K562 (cell line): ENCODE measurements at regions not wholly inside any gene's neighbourhood (a gene's known extent, or its start where the extent isn't known, plus 50 kb on each side); places are given as distances from the start of the nearest gene placed in this dataset.

ENCODE experiments used
- ATAC-seq: fragments of 200-7000 bp; cut with Tn5 transposase; 3 replicates; pipeline ENCODE4 v1.9.1; 2020; ENCODE audit warnings: moderate library complexity
- BruUV-seq: library from RNA; stranded (reverse); fragments of 400-500 nt; replicated peaks from 2 replicates; lab custom pipeline; 2021; lab: Mats Ljungman, UMichigan
- CTCF ChIA-PET: fragments of 300-600 bp; formaldehyde crosslinking; extraction: SDS; loops from one replicate; lab custom pipeline; 2021; ENCODE audit warnings: low intra/inter-chr PET ratio; lab: Yijun Ruan, JAX
- POLR2A ChIA-PET: fragments of 300-600, 350-650 bp; sonication (Branson Sonifier 250); formaldehyde crosslinking; extraction: SDS; loops from one replicate; lab custom pipeline; 2021; ENCODE audit warnings: antibody characterized with exemption, inconsistent platforms; lab: Yijun Ruan, JAX
- DNase-seq, 4 experiments: peaks; one replicate each; pipeline versions ENCODE4 v3.0.0 to v3.0.0-alpha.2; 2011 to 2018; ENCODE audit warnings: low spot score in 3 of 4, mixed read lengths in 3 of 4; ENCODE audit errors: extremely low read depth in 1 of 4
- FAIRE-seq: peaks from 2 replicates; lab custom pipeline; 2011; peaks lifted over from hg19 to GRCh38; lab: Jason Lieb, UNC
- H2AFZ ChIP-seq: 2 replicates; pipeline ENCODE4 v1.6.0; 2011; ENCODE audit warnings: low read depth, low read length, control low read depth, inconsistent platforms
- H3K27ac ChIP-seq: fragments of 200-600 bp; 3 replicates; pipeline ENCODE4 v1.8.0; 2011; ENCODE audit warnings: low read depth, mild to moderate bottlenecking, control low read depth, inconsistent platforms, low read length, moderate library complexity, mixed read lengths; ENCODE audit errors: extremely low read depth
- H3K27me3 ChIP-seq, 2 experiments: fragments of 300-600 bp in 1 of 2; 2 replicates in 1 of 2; 3 replicates in 1 of 2; pipeline versions ENCODE4 v1.6.0 to v1.8.0; 2011; ENCODE audit warnings: inconsistent platforms in 2 of 2, low read length in 2 of 2, mild to moderate bottlenecking in 1 of 2, mixed read lengths in 1 of 2, moderate library complexity in 1 of 2; ENCODE audit not compliant: control insufficient read depth in 2 of 2, insufficient read depth in 2 of 2
- H3K36me3 ChIP-seq: fragments of 300-600 bp; 3 replicates; pipeline ENCODE4 v1.8.0; 2011; ENCODE audit warnings: mild to moderate bottlenecking, low read length, inconsistent platforms; ENCODE audit not compliant: control insufficient read depth, insufficient read depth
- H3K4me1 ChIP-seq, 2 experiments: fragments of 200-600 bp in 1 of 2; replicated peaks in 1 of 2; 2 replicates in 1 of 2; 3 replicates in 1 of 2; pipeline versions ENCODE4 v1.5.1 to v1.8.0; 2011; ENCODE audit warnings: inconsistent platforms in 2 of 2, low read length in 2 of 2, mild to moderate bottlenecking in 1 of 2, mixed read lengths in 1 of 2, moderate library complexity in 1 of 2; ENCODE audit not compliant: control insufficient read depth in 2 of 2, insufficient read depth in 2 of 2
- H3K4me2 ChIP-seq: 2 replicates; pipeline ENCODE4 v1.6.1; 2011; ENCODE audit warnings: low read length, control low read depth, inconsistent platforms, mixed read lengths; ENCODE audit not compliant: insufficient read depth
- H3K4me3 ChIP-seq: fragments of 200-600 bp; sonication (generic), shearing (Covaris generic); 2 replicates; pipeline ENCODE4 v1.5.1; 2016; ENCODE audit warnings: control low read depth, inconsistent platforms
- H3K79me2 ChIP-seq: fragments of 200-600 bp; 3 replicates; pipeline ENCODE4 v1.8.0; 2011; ENCODE audit warnings: low read length, inconsistent platforms; ENCODE audit not compliant: control insufficient read depth, insufficient read depth
- H3K9ac ChIP-seq, 2 experiments: 2 replicates each; pipeline versions ENCODE4 v1.6.0 to v1.6.1; 2011; ENCODE audit warnings: low read depth in 2 of 2, low read length in 2 of 2, control low read depth in 1 of 2, inconsistent platforms in 1 of 2, mild to moderate bottlenecking in 1 of 2, mixed read lengths in 1 of 2; ENCODE audit not compliant: insufficient read depth in 1 of 2
- H3K9me1 ChIP-seq: one replicate; pipeline ENCODE4 v1.6.0; 2011; ENCODE audit warnings: inconsistent platforms, mild to moderate bottlenecking, low read length, moderate library complexity; ENCODE audit not compliant: control insufficient read depth, insufficient read depth
- H3K9me3 ChIP-seq: replicated peaks from 2 replicates; pipeline ENCODE4 v1.5.1; 2011; ENCODE audit warnings: low read depth, low read length, inconsistent platforms; ENCODE audit not compliant: control insufficient read depth, insufficient read depth
- H4K20me1 ChIP-seq: replicated peaks from 2 replicates; pipeline ENCODE4 v1.6.1; 2011; ENCODE audit warnings: low read length, inconsistent platforms, mixed read lengths; ENCODE audit not compliant: control insufficient read depth, insufficient read depth
- CLOCK ChIP-seq: fragments of 250-450 bp; sonication (Bioruptor Pico); IDR thresholded peaks from 2 replicates; pipeline ENCODE4 v1.4.0; 2020; ENCODE audit warnings: mild to moderate bottlenecking, moderate library complexity, borderline replicate concordance
- CREB3L1 ChIP-seq: fragments of 450-650 bp; IDR thresholded peaks from 2 replicates; pipeline ENCODE4 v1.6.1; 2014; ENCODE audit warnings: low read depth, mild to moderate bottlenecking, moderate library complexity, borderline replicate concordance
- EGR1 ChIP-seq: fragments of 450-650 bp; conservative IDR thresholded peaks from 2 replicates; pipeline ENCODE4 v1.6.1; 2017; ENCODE audit warnings: mild to moderate bottlenecking
- MEF2D ChIP-seq: conservative IDR thresholded peaks from 2 replicates; pipeline ENCODE4 v1.6.1; 2016; ENCODE audit warnings: low read depth, missing genetic modification characterization, missing compliant biosample characterization
- NFATC3 ChIP-seq: fragments of 450-650 bp; IDR thresholded peaks from 2 replicates; pipeline ENCODE4 v1.6.1; 2017; ENCODE audit warnings: mild to moderate bottlenecking
- NFE2 ChIP-seq: IDR thresholded peaks from 2 replicates; pipeline ENCODE4 v1.6.1; 2014; ENCODE audit warnings: antibody characterized with exemption, low read depth
- NFE2L1 ChIP-seq: fragments of 450-650 bp; IDR thresholded peaks from 2 replicates; pipeline ENCODE4 v1.6.1; 2016; ENCODE audit warnings: missing genetic modification characterization, low read depth, mild to moderate bottlenecking, missing compliant biosample characterization, moderate library complexity, borderline replicate concordance
- NFRKB ChIP-seq: fragments of 450-650 bp; IDR thresholded peaks from 2 replicates; pipeline ENCODE4 v1.6.1; 2016; ENCODE audit warnings: low read depth
- PTBP1 ChIP-seq: fragments of 200-400 bp; formaldehyde crosslinking; IDR thresholded peaks from 2 replicates; pipeline ENCODE4 v1.6.1; 2017; ENCODE audit warnings: low read depth, low read length
- RBBP5 ChIP-seq: fragments of 200-600 bp; sonication (generic); IDR thresholded peaks from 2 replicates; pipeline ENCODE4 v1.6.1; 2012; ENCODE audit warnings: borderline replicate concordance, mild to moderate bottlenecking, low read length, control low read depth, inconsistent platforms; ENCODE audit not compliant: insufficient read depth, poor library complexity, severe bottlenecking
- SMARCA5 ChIP-seq: fragments of 450-650 bp; IDR thresholded peaks from 2 replicates; pipeline ENCODE4 v1.6.1; 2016
- TEAD4 ChIP-seq, 2 experiments: sonication (generic) in 1 of 2; formaldehyde crosslinking in 1 of 2; IDR thresholded peaks; 2 replicates each; pipeline versions ENCODE4 v1.6.1 to v1.8.0; 2012 to 2022; ENCODE audit warnings: borderline replicate concordance in 1 of 2, inconsistent platforms in 1 of 2, low read length in 1 of 2, mild to moderate bottlenecking in 1 of 2, missing genetic modification reagents in 1 of 2
- ZFP91 ChIP-seq: sonication (generic); formaldehyde crosslinking; IDR thresholded peaks from 2 replicates; pipeline ENCODE4 v1.8.0; 2022; ENCODE audit warnings: mild to moderate bottlenecking, missing genetic modification reagents
- WGBS: fragments of 100-300 bp; shearing (Covaris generic); methylation state at CpG from one replicate; pipeline ENCODE4 v1.1.6; 2016; ENCODE audit warnings: low coverage, mixed read lengths; ENCODE audit not compliant: insufficient coverage; ENCODE audit errors: missing lambda C conversion rate; 5-methylcytosine and 5-hydroxymethylcytosine counted together
- in situ Hi-C: fragments of 300-500 bp; cut with MboI; formaldehyde crosslinking; loops from 4 replicates; pipeline ENCODE4 v1.15.0; 2018; ENCODE audit warnings: inconsistent platforms, mixed read lengths
- intact Hi-C: fragments of 100-400 bp; cut with micrococcal nuclease; formaldehyde crosslinking; loops from 2 replicates; pipeline ENCODE4 v1.14.2; 2022
- TF ChIP-seq, protein P1 (sequence below): fragments of 450-650 bp; IDR thresholded peaks from one replicate; pipeline ENCODE4 v1.6.1; 2018; ENCODE audit warnings: mild to moderate bottlenecking, moderate library complexity; ENCODE audit not compliant: partially characterized antibody

DNA sequence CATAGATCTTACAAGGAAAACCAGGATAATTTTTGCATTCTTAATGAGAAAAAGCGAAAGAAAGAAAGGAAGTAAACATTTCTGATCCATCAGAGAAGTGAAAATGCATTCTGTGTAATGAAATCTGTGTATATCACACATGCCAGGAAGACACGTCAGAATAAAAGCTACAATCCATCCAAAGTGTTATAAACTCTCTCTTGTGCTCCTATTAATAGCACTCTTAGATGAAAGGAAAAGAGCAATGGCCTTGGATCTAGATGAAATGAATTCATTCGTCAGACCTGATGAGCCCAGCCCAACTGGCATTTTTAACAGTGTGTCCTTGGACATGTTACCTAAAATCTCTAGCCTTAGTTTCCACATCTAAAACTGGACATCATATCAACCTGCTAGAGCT lies 885.5 kb downstream of the CDH11 start:
- H3K4me2 ChIP-seq: no peak overlapping the region
- no peaks in the 10 kb centered on the region for H3K36me3 ChIP-seq
- DNase-seq: no peak
- intact Hi-C loops: no loop called here
- no peak for ATAC-seq
- H3K27ac ChIP-seq: no peak overlapping the region
- 0% methylated on average over 3 of the region's 3 CpGs for WGBS
- H4K20me1 ChIP-seq: no peaks in the 10 kb centered on the region
- no peak overlapping the region for H3K4me3 ChIP-seq
- BruUV-seq: no TSS peak
- H3K9ac ChIP-seq: no peak overlapping the region
- no peak for FAIRE-seq
- H3K27me3 ChIP-seq: no peaks in the 10 kb centered on the region
- ChIA-PET POLR2A (no interaction called here), CTCF (no interaction called here)
- H3K9me1 ChIP-seq: no peaks in the 10 kb centered on the region
- no peaks in the 10 kb centered on the region for H3K79me2 ChIP-seq
- in situ Hi-C loops: no loop called here
- H2AFZ ChIP-seq: no peak overlapping the region
- 0 out of 2 replicates have a peak, but pooled peaks cover 2% of the 10 kb centered on the region for H3K9me3 ChIP-seq
- H3K4me1 ChIP-seq: no peaks in the 10 kb centered on the region
- no peak for TF ChIP-seq RBBP5
- TF ChIP-seq NFE2: no peak
- no peak for TF ChIP-seq CLOCK (CRISPR knock-in tag)
- no peak for TF ChIP-seq TEAD4 (IDR thresholded peaks at IDR 0.05; ENCODE audit: low read length)
- TF ChIP-seq TEAD4 (CRISPR knock-in tag; IDR thresholded peaks at IDR 0.05; ENCODE audit: borderline replicate concordance): no peak
- no peak for TF ChIP-seq NFATC3
- TF ChIP-seq PTBP1: no peak
- TF ChIP-seq NFE2L1 (tag): no peak
- no peak for TF ChIP-seq CREB3L1
- TF ChIP-seq, protein P1, sequence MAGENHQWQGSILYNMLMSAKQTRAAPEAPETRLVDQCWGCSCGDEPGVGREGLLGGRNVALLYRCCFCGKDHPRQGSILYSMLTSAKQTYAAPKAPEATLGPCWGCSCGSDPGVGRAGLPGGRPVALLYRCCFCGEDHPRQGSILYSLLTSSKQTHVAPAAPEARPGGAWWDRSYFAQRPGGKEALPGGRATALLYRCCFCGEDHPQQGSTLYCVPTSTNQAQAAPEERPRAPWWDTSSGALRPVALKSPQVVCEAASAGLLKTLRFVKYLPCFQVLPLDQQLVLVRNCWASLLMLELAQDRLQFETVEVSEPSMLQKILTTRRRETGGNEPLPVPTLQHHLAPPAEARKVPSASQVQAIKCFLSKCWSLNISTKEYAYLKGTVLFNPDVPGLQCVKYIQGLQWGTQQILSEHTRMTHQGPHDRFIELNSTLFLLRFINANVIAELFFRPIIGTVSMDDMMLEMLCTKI: no peak
- TF ChIP-seq EGR1: no peak
- no peak for TF ChIP-seq NFRKB
- no peak for TF ChIP-seq SMARCA5
- no peak for TF ChIP-seq MEF2D
- no peak for TF ChIP-seq ZFP91
